ENCODE measurements at regions not wholly inside any gene's neighbourhood (a gene's known extent, or its start where the extent isn't known, plus 50 kb on each side); places are given as distances from the start of the nearest gene placed in this dataset.
"Not testable (repeated sequence)": the region's sequence is repeated elsewhere in the genome, so short reads cannot be mapped to it uniquely, and the experiment has no call there.

GRCh38 chr7:153942036-153942435 lies 110.2 kb upstream of the DPP6 start:
- Histone ChIP-seq H3K27me3 (ENCODE audit: insufficient read depth, low read length) (no peaks in the 10 kb centered on the region), H3K4me1 (ENCODE audit: insufficient read depth, low read length) (peaks cover 13% of the 10 kb centered on the region; the same call in 1 of the 2 replicates), H3K9ac (ENCODE audit: low read depth, low read length) (no peak overlapping the region), H3K27ac (ENCODE audit: low read length) (no peak overlapping the region), H3K9me3 (ENCODE audit: insufficient read depth, low read depth, low read length) (no peaks in the 10 kb centered on the region), H3K4me3 (ENCODE audit: low read length) (no peak overlapping the region), H3K36me3 (ENCODE audit: insufficient read depth, low read depth, low read length) (no peaks in the 10 kb centered on the region)

DNA sequence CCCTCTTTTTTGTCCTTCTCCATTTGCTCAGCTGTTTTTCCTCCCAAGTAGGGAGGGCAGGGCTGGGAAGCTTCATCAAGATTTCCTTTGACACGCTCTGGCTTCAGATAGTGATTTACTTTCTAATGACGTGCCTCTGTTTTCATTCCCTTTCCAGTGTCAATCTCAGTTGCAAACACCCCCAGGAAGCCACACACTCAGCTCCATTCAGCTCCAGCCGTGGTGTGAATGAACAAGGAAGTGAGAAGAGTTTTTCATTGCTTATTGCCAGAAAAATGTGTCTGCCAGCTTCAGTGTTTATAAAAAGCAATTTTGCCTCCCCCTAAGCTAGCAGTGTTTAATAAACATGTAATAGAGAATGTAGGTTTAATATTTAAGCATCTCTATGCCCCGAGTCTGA lies 108.7 kb upstream of the DPP6 start:
- H3K27me3 ChIP-seq (ENCODE audit: insufficient read depth, low read length), result no peaks in the 10 kb centered on the region
- H3K36me3 ChIP-seq (ENCODE audit: insufficient read depth, low read depth, low read length), result no peaks in the 10 kb centered on the region
- peaks cover 13% of the 10 kb centered on the region; the same call in 1 of the 2 replicates for H3K4me1 ChIP-seq (ENCODE audit: insufficient read depth, low read length)
- no peak overlapping the region for H3K27ac ChIP-seq (ENCODE audit: low read length)
- no peak overlapping the region for H3K9ac ChIP-seq (ENCODE audit: low read depth, low read length)
- H3K4me3 ChIP-seq (ENCODE audit: low read length), result no peak overlapping the region
- H3K9me3 ChIP-seq (ENCODE audit: insufficient read depth, low read depth, low read length), result no peaks in the 10 kb centered on the region; the same call in 1 of the 2 replicates

- Histone ChIP-seq H3K9ac (ENCODE audit: low read depth, low read length) (no peak overlapping the region), H3K36me3 (ENCODE audit: insufficient read depth, low read depth, low read length) (no peaks in the 10 kb centered on the region), H3K4me3 (ENCODE audit: low read length) (no peak overlapping the region), H3K27ac (ENCODE audit: low read length) (no peak overlapping the region), H3K4me1 (ENCODE audit: insufficient read depth, low read length) (peaks cover 13% of the 10 kb centered on the region; the same call in 1 of the 2 replicates), H3K9me3 (ENCODE audit: insufficient read depth, low read depth, low read length) (no peaks in the 10 kb centered on the region; the same call in 1 of the 2 replicates), H3K27me3 (ENCODE audit: insufficient read depth, low read length) (no peaks in the 10 kb centered on the region)
These were observed 108.3 kb upstream of the DPP6 start for GRCh38 chr7:153943861-153944260.

- Histone ChIP-seq H3K9ac (ENCODE audit: low read depth, low read length) (no peak overlapping the region), H3K9me3 (ENCODE audit: insufficient read depth, low read depth, low read length) (no peaks in the 10 kb centered on the region; the same call in 1 of the 2 replicates), H3K27me3 (ENCODE audit: insufficient read depth, low read length) (no peaks in the 10 kb centered on the region), H3K4me1 (ENCODE audit: insufficient read depth, low read length) (peaks cover 12% of the 10 kb centered on the region; the same call in 1 of the 2 replicates), H3K4me3 (ENCODE audit: low read length) (no peak overlapping the region), H3K27ac (ENCODE audit: low read length) (no peak overlapping the region), H3K36me3 (ENCODE audit: insufficient read depth, low read depth, low read length) (no peaks in the 10 kb centered on the region)
These were observed 104.1 kb upstream of the DPP6 start for GRCh38 chr7:153948060-153948459.

DNA sequence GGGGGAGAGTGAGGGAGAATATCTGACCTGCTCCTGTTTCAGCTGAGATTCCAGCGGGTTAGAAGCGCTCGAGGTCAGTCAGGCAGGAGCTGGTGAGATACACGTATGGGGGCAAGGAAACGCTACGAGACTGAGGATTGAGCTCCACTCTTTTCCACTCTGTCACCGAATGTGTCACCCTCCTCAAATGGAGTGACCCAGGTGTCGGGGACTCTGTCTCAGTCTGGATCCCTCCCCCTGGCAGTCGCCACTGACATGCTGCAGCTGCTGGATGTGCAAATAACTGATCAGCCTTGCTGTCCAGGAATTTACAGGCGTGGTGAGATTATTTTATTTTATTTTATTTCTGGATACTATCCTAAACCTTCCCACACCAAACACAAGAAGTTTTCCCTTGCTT lies 100.9 kb upstream of the DPP6 start:
- H3K27ac ChIP-seq (ENCODE audit: low read length), result no peak overlapping the region
- no peaks in the 10 kb centered on the region; the same call in 1 of the 2 replicates for H3K9me3 ChIP-seq (ENCODE audit: insufficient read depth, low read depth, low read length)
- H3K4me1 ChIP-seq (ENCODE audit: insufficient read depth, low read length), result no peaks in the 10 kb centered on the region
- H3K36me3 ChIP-seq (ENCODE audit: insufficient read depth, low read depth, low read length), result no peaks in the 10 kb centered on the region
- no peaks in the 10 kb centered on the region for H3K27me3 ChIP-seq (ENCODE audit: insufficient read depth, low read length)
- H3K4me3 ChIP-seq (ENCODE audit: low read length), result no peak overlapping the region
- H3K9ac ChIP-seq (ENCODE audit: low read depth, low read length), result no peak overlapping the region

DNA sequence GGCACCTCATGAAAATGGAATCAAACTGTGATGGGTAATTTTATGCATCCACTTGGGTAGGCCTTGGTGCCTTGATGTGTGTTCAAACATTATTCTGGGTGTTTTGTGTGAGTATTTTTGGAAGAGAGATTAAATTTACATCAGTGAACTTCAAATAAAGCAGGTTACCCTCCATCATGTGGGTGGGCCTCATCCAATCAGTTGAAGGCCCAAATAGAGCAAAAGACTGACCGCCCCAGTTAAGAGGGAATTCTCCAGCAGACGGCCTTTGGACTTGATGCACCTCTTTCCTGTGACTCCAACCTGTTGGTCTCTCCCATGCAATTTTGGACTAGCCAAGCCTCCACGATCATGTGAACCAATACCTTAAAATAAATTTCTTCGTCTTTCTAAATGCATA lies 97.7 kb upstream of the DPP6 start:
- H3K4me1 ChIP-seq (ENCODE audit: insufficient read depth, low read length), result no peaks in the 10 kb centered on the region
- no peaks in the 10 kb centered on the region for H3K9me3 ChIP-seq (ENCODE audit: insufficient read depth, low read depth, low read length)
- H3K27me3 ChIP-seq (ENCODE audit: insufficient read depth, low read length), result no peaks in the 10 kb centered on the region
- H3K4me3 ChIP-seq (ENCODE audit: low read length), result no peak overlapping the region
- no peak overlapping the region for H3K27ac ChIP-seq (ENCODE audit: low read length)
- no peak overlapping the region for H3K9ac ChIP-seq (ENCODE audit: low read depth, low read length)
- no peaks in the 10 kb centered on the region for H3K36me3 ChIP-seq (ENCODE audit: insufficient read depth, low read depth, low read length)

- not testable (repeated sequence) for H3K27me3 ChIP-seq (ENCODE audit: insufficient read depth, low read length); H3K9ac ChIP-seq (ENCODE audit: low read depth, low read length); H3K27ac ChIP-seq (ENCODE audit: low read length); H3K4me3 ChIP-seq (ENCODE audit: low read length); H3K9me3 ChIP-seq (ENCODE audit: insufficient read depth, low read depth, low read length); H3K4me1 ChIP-seq (ENCODE audit: insufficient read depth, low read length); H3K36me3 ChIP-seq (ENCODE audit: insufficient read depth, low read depth, low read length)
These were observed 94.5 kb upstream of the DPP6 start for GRCh38 chr7:153957677-153958076.

DNA sequence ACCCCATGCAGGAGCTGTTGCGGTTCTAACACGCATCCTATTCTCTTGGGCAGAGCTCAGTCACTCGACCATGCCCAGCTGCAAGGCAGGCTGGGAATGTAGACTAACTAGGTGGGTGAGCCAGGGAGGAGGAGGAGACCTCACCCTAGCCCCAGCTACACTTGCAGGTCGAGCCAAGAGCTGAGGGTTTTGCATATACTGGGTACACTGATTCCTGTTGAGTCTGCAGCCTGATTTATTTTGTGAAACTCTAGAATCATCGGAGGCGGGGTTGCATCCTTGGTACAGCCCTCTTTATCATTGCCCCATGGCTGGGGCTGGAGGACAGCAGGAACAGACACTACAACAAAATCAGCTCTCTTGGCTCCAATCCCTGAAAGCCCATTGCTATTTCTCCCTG lies 93.8 kb upstream of the DPP6 start:
- H3K9me3 ChIP-seq (ENCODE audit: insufficient read depth, low read depth, low read length); H3K4me3 ChIP-seq (ENCODE audit: low read length); H3K27ac ChIP-seq (ENCODE audit: low read length); H3K27me3 ChIP-seq (ENCODE audit: insufficient read depth, low read length); H3K4me1 ChIP-seq (ENCODE audit: insufficient read depth, low read length); H3K36me3 ChIP-seq (ENCODE audit: insufficient read depth, low read depth, low read length); H3K9ac ChIP-seq (ENCODE audit: low read depth, low read length): not testable (repeated sequence)

- H3K9ac ChIP-seq (ENCODE audit: low read depth, low read length); H3K27ac ChIP-seq (ENCODE audit: low read length); H3K27me3 ChIP-seq (ENCODE audit: insufficient read depth, low read length); H3K9me3 ChIP-seq (ENCODE audit: insufficient read depth, low read depth, low read length); H3K4me3 ChIP-seq (ENCODE audit: low read length); H3K4me1 ChIP-seq (ENCODE audit: insufficient read depth, low read length); H3K36me3 ChIP-seq (ENCODE audit: insufficient read depth, low read depth, low read length): not testable (repeated sequence)
These were observed 93.4 kb upstream of the DPP6 start for GRCh38 chr7:153958789-153959188.

GRCh38 chr7:153964481-153965112 lies 87.6 kb upstream of the DPP6 start:
- not testable (repeated sequence) for H3K9ac ChIP-seq (ENCODE audit: low read depth, low read length); H3K27me3 ChIP-seq (ENCODE audit: insufficient read depth, low read length); H3K27ac ChIP-seq (ENCODE audit: low read length); H3K4me1 ChIP-seq (ENCODE audit: insufficient read depth, low read length); H3K4me3 ChIP-seq (ENCODE audit: low read length); H3K36me3 ChIP-seq (ENCODE audit: insufficient read depth, low read depth, low read length); H3K9me3 ChIP-seq (ENCODE audit: insufficient read depth, low read depth, low read length)

DNA sequence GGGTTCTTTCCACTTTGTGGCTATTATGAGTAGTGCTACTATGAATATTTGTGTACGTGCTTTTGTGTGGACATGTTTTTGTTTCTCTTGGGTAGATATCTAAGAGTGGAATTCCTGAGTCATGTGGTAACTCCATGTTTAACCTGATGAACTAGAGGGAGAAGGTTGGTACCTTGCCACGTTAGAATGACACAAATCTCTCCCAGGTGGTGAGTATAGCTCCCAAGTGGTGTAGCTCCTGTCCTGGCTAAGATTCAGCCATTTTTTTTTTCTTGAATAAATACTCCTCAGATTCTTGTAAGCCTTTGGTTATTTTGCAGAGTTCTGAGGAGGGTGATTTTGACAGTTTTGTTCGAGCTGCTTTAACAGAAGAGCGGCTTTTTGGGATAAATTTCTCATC lies 83.2 kb upstream of the DPP6 start:
- H3K27ac ChIP-seq (ENCODE audit: low read length), result not testable (repeated sequence)

DNA sequence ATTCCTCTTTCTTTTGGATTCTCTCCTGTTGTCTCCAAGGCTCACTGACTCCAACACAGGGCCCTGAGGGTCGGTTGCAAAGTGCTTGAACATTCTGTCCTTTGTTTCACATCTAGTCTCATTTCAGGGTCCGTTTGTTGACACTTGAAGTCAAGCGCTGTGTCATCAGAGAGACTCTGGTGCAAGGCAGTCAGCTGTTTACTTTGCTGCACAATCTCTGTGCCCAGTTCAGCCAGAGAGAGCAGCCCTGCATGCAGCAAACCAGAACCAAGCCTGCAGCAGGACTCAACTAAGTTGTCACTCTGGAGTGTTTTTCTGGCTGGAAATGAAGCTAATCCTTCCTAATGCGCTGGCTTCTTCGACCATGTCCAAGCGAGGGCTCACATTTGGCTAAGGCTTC lies 77.6 kb upstream of the DPP6 start:
- H3K4me3 ChIP-seq (ENCODE audit: low read length); H3K27ac ChIP-seq (ENCODE audit: low read length); H3K36me3 ChIP-seq (ENCODE audit: insufficient read depth, low read depth, low read length); H3K4me1 ChIP-seq (ENCODE audit: insufficient read depth, low read length); H3K27me3 ChIP-seq (ENCODE audit: insufficient read depth, low read length); H3K9me3 ChIP-seq (ENCODE audit: insufficient read depth, low read depth, low read length); H3K9ac ChIP-seq (ENCODE audit: low read depth, low read length): not testable (repeated sequence)

More for the DNA sequence above, 83.2 kb upstream of the DPP6 start:
- not testable (repeated sequence) for H3K9ac ChIP-seq (ENCODE audit: low read depth, low read length); H3K4me3 ChIP-seq (ENCODE audit: low read length); H3K9me3 ChIP-seq (ENCODE audit: insufficient read depth, low read depth, low read length); H3K36me3 ChIP-seq (ENCODE audit: insufficient read depth, low read depth, low read length); H3K4me1 ChIP-seq (ENCODE audit: insufficient read depth, low read length); H3K27me3 ChIP-seq (ENCODE audit: insufficient read depth, low read length)

Data from iPS-20b (cell line).